HepG2 (cell line): ENCODE measurements at regions not wholly inside any gene's neighbourhood (a gene's known extent, or its start where the extent isn't known, plus 50 kb on each side); places are given as distances from the start of the nearest gene placed in this dataset.

Source experiments
- ATAC-seq: fragments of 200-7000 bp; cut with Tn5 transposase; 3 replicates; pipeline ENCODE4 v1.9.1; 2020; ENCODE audit warnings: mild to moderate bottlenecking, moderate library complexity
- BruUV-seq: library from RNA; stranded (reverse); fragments of 400-500 nt; replicated peaks from 2 replicates; lab custom pipeline; 2021; lab: Mats Ljungman, UMichigan
- CTCF ChIA-PET: fragments of 300-600 bp; formaldehyde crosslinking; extraction: SDS; loops from one replicate; lab custom pipeline; 2021; ENCODE audit warnings: low total read pairs, inconsistent platforms, low intra/inter-chr PET ratio; lab: Yijun Ruan, JAX
- POLR2A ChIA-PET: fragments of 350-600 bp; sonication (Branson Sonifier 250); formaldehyde crosslinking; loops from one replicate; lab custom pipeline; 2020; ENCODE audit warnings: antibody characterized with exemption, inconsistent platforms; lab: Yijun Ruan, JAX
- DNase-seq: peaks from one replicate; pipeline ENCODE4 v3.0.0-alpha.2; 2015; ENCODE audit warnings: low spot score
- FAIRE-seq: peaks from 3 replicates; lab custom pipeline; 2011; peaks lifted over from hg19 to GRCh38; lab: Jason Lieb, UNC
- H2AFZ ChIP-seq: one replicate; pipeline ENCODE4 v1.6.1; 2011; ENCODE audit warnings: low read length, inconsistent platforms
- H3K27ac ChIP-seq: fragments of 300-600 bp; 3 replicates; pipeline ENCODE4 v1.8.0; 2011; ENCODE audit warnings: mixed run types, mild to moderate bottlenecking, mixed read lengths, low read length, inconsistent platforms; ENCODE audit not compliant: insufficient read depth; ENCODE audit errors: extremely low read length
- H3K27me3 ChIP-seq, 2 experiments: fragments of 200-600 bp in 1 of 2; 2 replicates in 1 of 2; 3 replicates in 1 of 2; pipeline versions ENCODE4 v1.6.0 to v1.8.0; 2011; ENCODE audit warnings: low read length in 2 of 2, mild to moderate bottlenecking in 2 of 2, moderate library complexity in 2 of 2, inconsistent platforms in 1 of 2; ENCODE audit not compliant: insufficient read depth in 2 of 2, control insufficient read depth in 1 of 2
- H3K36me3 ChIP-seq, 2 experiments: fragments of 200-600 bp in 1 of 2; replicated peaks in 1 of 2; 2 replicates in 1 of 2; 3 replicates in 1 of 2; pipeline versions ENCODE4 v1.5.1 to v1.8.0; 2011; ENCODE audit warnings: low read length in 2 of 2, inconsistent platforms in 1 of 2; ENCODE audit not compliant: insufficient read depth in 2 of 2, control insufficient read depth in 1 of 2
- H3K4me1 ChIP-seq: 2 replicates; pipeline ENCODE4 v1.5.1; 2012; ENCODE audit warnings: low read length, inconsistent platforms; ENCODE audit not compliant: insufficient read depth
- H3K4me2 ChIP-seq: 2 replicates; pipeline ENCODE4 v1.6.0; 2011; ENCODE audit warnings: low read depth, low read length, inconsistent platforms
- H3K4me3 ChIP-seq, 3 experiments: fragments of 200-600 bp in 1 of 3; sonication (generic), shearing (Covaris generic) in 1 of 3; replicated peaks in 1 of 3; 2 replicates each; pipeline ENCODE4 v1.5.1; 2011 to 2016; ENCODE audit warnings: low read length in 3 of 3, inconsistent platforms in 2 of 3, low read depth in 2 of 3, mild to moderate bottlenecking in 2 of 3, control low read depth in 1 of 3, mixed read lengths in 1 of 3; ENCODE audit not compliant: insufficient read depth in 1 of 3
- H3K79me2 ChIP-seq: one replicate; pipeline ENCODE4 v1.6.1; 2011; ENCODE audit warnings: low read length, inconsistent platforms; ENCODE audit not compliant: insufficient read depth
- H3K9ac ChIP-seq: 2 replicates; pipeline ENCODE4 v1.6.0; 2011; ENCODE audit warnings: mild to moderate bottlenecking, low read depth, low read length, inconsistent platforms; ENCODE audit not compliant: insufficient read depth
- H3K9me3 ChIP-seq: 2 replicates; pipeline ENCODE4 v1.5.1; 2012; ENCODE audit warnings: mild to moderate bottlenecking, low read length
- H4K20me1 ChIP-seq: 2 replicates; pipeline ENCODE4 v1.6.0; 2011; ENCODE audit warnings: inconsistent platforms, mild to moderate bottlenecking, low read length, moderate library complexity; ENCODE audit not compliant: insufficient read depth
- AKAP8 ChIP-seq: sonication (generic); formaldehyde crosslinking; IDR thresholded peaks from 2 replicates; pipeline ENCODE4 v1.5.1; 2020; ENCODE audit warnings: mild to moderate bottlenecking, missing genetic modification reagents
- CREM ChIP-seq, 2 experiments: sonication (generic) in 1 of 2; formaldehyde crosslinking in 1 of 2; IDR thresholded peaks; 2 replicates each; pipeline versions ENCODE4 v1.4.0 to v1.6.1; 2016 to 2020; ENCODE audit warnings: antibody characterized with exemption in 1 of 2, mild to moderate bottlenecking in 1 of 2, missing genetic modification reagents in 1 of 2
- GTF2F1 ChIP-seq: fragments of 150-350 bp; IDR thresholded peaks from 2 replicates; pipeline ENCODE4 v1.6.1; 2014; ENCODE audit warnings: low read length
- HNRNPUL1 ChIP-seq: fragments of 200-400 bp; formaldehyde crosslinking; IDR thresholded peaks from 2 replicates; pipeline ENCODE4 v1.6.1; 2017; ENCODE audit warnings: low read depth, mild to moderate bottlenecking, low read length, moderate library complexity
- NCOA1 ChIP-seq: sonication (generic); formaldehyde crosslinking; IDR thresholded peaks from 2 replicates; pipeline ENCODE4 v1.9.0; 2021; ENCODE audit warnings: missing genetic modification reagents
- RELA ChIP-seq: sonication (generic); formaldehyde crosslinking; IDR thresholded peaks from 2 replicates; pipeline ENCODE4 v1.4.0; 2020; ENCODE audit warnings: missing genetic modification reagents
- RFXANK ChIP-seq: IDR thresholded peaks from 2 replicates; pipeline ENCODE4 v1.6.1; 2016
- SRY ChIP-seq: sonication (generic); formaldehyde crosslinking; IDR thresholded peaks from 2 replicates; pipeline ENCODE4 v1.8.0; 2022; ENCODE audit warnings: mild to moderate bottlenecking, missing genetic modification reagents
- ZBTB8A ChIP-seq: sonication (generic); formaldehyde crosslinking; IDR thresholded peaks from 2 replicates; pipeline ENCODE4 v1.4.0; 2020; ENCODE audit warnings: mild to moderate bottlenecking, low read depth, missing genetic modification reagents, borderline replicate concordance
- ZNF879 ChIP-seq: sonication (generic); formaldehyde crosslinking; IDR thresholded peaks from 2 replicates; pipeline ENCODE4 v1.8.1; 2023; ENCODE audit warnings: missing genetic modification reagents
- WGBS: methylation state at CpG from one replicate; pipeline ENCODE4 v1.1.6; 2017; ENCODE audit warnings: low lambda C conversion rate; 5-methylcytosine and 5-hydroxymethylcytosine counted together
- in situ Hi-C: cut with HindIII; loops from 2 replicates; pipeline ENCODE4 v1.10.0; 2017; ENCODE audit warnings: low pct_unique_long_range_greater_than_20kb; ENCODE audit not compliant: extremely low pct_ligation_motif_present
- intact Hi-C: fragments of 100-400 bp; cut with micrococcal nuclease; formaldehyde crosslinking; loops from one replicate; pipeline ENCODE4 v1.10.0; 2022; ENCODE audit not compliant: unreplicated experiment
- TF ChIP-seq, protein P1 (sequence below), 2 experiments: fragments of 450-650 bp in 1 of 2; sonication (generic) in 1 of 2; formaldehyde crosslinking; IDR thresholded peaks; 2 replicates each; pipeline versions ENCODE4 v1.5.0 to v1.8.0; 2020 to 2022; ENCODE audit warnings: mild to moderate bottlenecking in 1 of 2, missing genetic modification reagents in 1 of 2
- TF ChIP-seq, protein P2 (sequence below): sonication (generic); formaldehyde crosslinking; IDR thresholded peaks from 2 replicates; pipeline ENCODE4 v1.4.0; 2020; ENCODE audit warnings: mild to moderate bottlenecking, missing genetic modification reagents
- TF ChIP-seq, protein P3 (sequence below): sonication (generic); formaldehyde crosslinking; IDR thresholded peaks from 2 replicates; pipeline ENCODE4 v1.5.1; 2020; ENCODE audit warnings: mild to moderate bottlenecking, missing genetic modification reagents

DNA sequence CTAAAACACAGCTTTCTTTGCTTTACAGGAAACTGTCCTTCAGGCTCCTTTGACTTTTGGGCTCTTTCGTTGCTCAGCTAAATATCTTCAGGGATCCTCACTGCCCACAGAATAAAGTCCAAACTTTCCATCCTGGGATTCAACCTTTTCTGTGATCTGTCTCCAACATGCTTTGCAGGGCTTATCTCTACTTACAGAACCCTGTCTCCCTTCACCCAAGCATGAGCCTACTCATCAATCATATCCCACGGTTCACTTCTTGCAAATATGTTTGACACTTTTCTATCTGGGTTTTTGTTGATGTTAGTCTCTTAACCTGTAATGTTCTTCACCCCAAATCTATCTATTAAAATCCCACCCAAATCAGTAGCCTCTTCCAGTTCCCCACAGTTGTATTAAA is 93.5 kb upstream of the ADRA1D start:
- Histone ChIP-seq H4K20me1 (no peaks in the 10 kb centered on the region), H3K79me2 (no peaks in the 10 kb centered on the region), H3K36me3 (no peaks in the 10 kb centered on the region), H2AFZ (no peak overlapping the region), H3K4me3 (no peak overlapping the region), H3K27ac (no peak overlapping the region), H3K9ac (no peak overlapping the region), H3K4me2 (no peak overlapping the region), H3K27me3 (peaks cover 0 to 3% of the 10 kb centered on the region in 2 experiments; a peak in 2 of 5 replicates), H3K4me1 (no peaks in the 10 kb centered on the region), H3K9me3 (no peaks in the 10 kb centered on the region)
- intact Hi-C loops: no loop called here
- in situ Hi-C loops: no loop called here
- POLR2A ChIA-PET: no interaction called here
- FAIRE-seq (no peak), DNase-seq (no peak), ATAC-seq (no peak)
- BruUV-seq: no TSS peak
- CTCF ChIA-PET: no interaction called here
- 7% methylated on average over 2 of the region's 2 CpGs for WGBS
- TF ChIP-seq AKAP8 (CRISPR knock-in tag): no peak
- TF ChIP-seq CREM (IDR thresholded peaks at IDR 0.05): no peak
- no peak for TF ChIP-seq CREM (CRISPR knock-in tag; IDR thresholded peaks at IDR 0.05)
- TF ChIP-seq, protein P1, sequence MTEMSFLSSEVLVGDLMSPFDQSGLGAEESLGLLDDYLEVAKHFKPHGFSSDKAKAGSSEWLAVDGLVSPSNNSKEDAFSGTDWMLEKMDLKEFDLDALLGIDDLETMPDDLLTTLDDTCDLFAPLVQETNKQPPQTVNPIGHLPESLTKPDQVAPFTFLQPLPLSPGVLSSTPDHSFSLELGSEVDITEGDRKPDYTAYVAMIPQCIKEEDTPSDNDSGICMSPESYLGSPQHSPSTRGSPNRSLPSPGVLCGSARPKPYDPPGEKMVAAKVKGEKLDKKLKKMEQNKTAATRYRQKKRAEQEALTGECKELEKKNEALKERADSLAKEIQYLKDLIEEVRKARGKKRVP (CRISPR knock-in tag; IDR thresholded peaks at IDR 0.05): no peak
- TF ChIP-seq ZNF879 (CRISPR knock-in tag): no peak
- no peak for TF ChIP-seq GTF2F1
- no peak for TF ChIP-seq ZBTB8A (CRISPR knock-in tag)
- TF ChIP-seq SRY (CRISPR knock-in tag): no peak

DNA sequence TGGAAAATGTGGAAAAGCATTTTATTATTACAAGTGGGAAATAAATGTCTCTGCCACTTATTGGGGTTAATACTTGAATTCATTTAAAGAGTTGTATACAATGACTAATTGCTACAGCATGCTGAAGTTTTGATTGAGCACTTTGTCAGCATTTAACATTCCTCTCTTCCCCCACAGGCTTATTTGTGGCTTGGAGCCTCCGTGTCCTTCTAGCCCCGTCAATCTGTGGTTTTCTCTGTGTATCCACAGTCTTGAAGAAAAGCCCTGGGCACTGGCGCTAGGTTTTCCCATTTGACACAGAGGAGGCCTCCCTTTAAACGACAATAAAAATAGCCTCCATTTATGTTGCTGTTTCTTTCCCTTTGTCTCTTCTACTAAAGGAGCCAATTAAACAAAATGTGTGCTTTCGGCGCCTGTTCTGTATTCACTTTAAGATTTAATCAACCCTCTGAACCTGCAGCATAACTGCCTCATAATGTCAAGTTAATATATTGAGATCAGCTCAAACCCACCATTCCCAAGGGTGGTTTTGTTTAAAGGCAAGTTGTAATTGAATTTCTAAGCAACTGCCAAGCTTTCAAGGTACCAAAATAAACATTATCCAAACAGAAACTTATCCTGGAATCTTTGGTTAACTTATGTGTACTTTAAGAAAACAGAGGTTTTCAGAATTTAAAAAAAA is 92.9 kb upstream of the ADRA1D start:
- no peak for FAIRE-seq
- H2AFZ ChIP-seq: no peak overlapping the region
- TF ChIP-seq RFXANK (CRISPR knock-in tag): no peak
- no peak for TF ChIP-seq HNRNPUL1
- TF ChIP-seq RELA: no peak
- TF ChIP-seq, protein P2, sequence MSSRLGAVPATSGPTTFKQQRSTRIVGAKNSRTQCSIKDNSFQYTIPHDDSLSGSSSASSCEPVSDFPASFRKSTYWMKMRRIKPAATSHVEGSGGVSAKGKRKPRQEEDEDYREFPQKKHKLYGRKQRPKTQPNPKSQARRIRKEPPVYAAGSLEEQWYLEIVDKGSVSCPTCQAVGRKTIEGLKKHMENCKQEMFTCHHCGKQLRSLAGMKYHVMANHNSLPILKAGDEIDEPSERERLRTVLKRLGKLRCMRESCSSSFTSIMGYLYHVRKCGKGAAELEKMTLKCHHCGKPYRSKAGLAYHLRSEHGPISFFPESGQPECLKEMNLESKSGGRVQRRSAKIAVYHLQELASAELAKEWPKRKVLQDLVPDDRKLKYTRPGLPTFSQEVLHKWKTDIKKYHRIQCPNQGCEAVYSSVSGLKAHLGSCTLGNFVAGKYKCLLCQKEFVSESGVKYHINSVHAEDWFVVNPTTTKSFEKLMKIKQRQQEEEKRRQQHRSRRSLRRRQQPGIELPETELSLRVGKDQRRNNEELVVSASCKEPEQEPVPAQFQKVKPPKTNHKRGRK (CRISPR knock-in tag): no peak
- TF ChIP-seq, protein P3, sequence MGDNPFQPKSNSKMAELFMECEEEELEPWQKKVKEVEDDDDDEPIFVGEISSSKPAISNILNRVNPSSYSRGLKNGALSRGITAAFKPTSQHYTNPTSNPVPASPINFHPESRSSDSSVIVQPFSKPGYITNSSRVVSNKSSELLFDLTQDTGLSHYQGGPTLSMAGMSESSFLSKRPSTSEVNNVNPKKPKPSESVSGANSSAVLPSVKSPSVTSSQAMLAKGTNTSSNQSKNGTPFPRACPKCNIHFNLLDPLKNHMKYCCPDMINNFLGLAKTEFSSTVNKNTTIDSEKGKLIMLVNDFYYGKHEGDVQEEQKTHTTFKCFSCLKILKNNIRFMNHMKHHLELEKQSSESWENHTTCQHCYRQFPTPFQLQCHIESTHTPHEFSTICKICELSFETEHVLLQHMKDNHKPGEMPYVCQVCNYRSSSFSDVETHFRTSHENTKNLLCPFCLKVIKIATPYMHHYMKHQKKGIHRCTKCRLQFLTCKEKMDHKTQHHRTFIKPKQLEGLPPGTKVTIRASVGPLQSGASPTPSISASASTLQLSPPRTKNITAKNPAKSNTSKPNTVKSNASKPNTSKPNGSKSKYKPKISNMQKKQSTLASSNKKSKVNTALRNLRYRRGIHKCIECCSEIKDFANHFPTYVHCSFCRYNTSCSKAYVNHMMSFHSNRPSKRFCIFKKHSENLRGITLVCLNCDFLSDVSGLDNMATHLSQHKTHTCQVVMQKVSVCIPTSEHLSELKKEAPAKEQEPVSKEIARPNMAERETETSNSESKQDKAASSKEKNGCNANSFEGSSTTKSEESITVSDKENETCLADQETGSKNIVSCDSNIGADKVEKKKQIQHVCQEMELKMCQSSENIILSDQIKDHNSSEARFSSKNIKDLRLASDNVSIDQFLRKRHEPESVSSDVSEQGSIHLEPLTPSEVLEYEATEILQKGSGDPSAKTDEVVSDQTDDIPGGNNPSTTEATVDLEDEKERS (CRISPR knock-in tag): no peak
- no peak for TF ChIP-seq NCOA1 (CRISPR knock-in tag)

More for the DNA sequence above, 92.9 kb upstream of the ADRA1D start:
- ChIA-PET POLR2A (no interaction called here), CTCF (no interaction called here)
- H3K36me3 ChIP-seq: no peaks in the 10 kb centered on the region
- intact Hi-C loops (no loop called here), in situ Hi-C loops (no loop called here)
- H3K79me2 ChIP-seq: no peaks in the 10 kb centered on the region
- WGBS: 54% methylated on average over 6 of the region's 6 CpGs
- H3K4me2 ChIP-seq: no peak overlapping the region
- ATAC-seq: no peak
- no peak overlapping the region for H3K4me3 ChIP-seq
- no peak for DNase-seq
- H4K20me1 ChIP-seq: no peaks in the 10 kb centered on the region
- no peaks in the 10 kb centered on the region for H3K4me1 ChIP-seq
- no TSS peak for BruUV-seq
- no peak overlapping the region for H3K27ac ChIP-seq
- H3K9me3 ChIP-seq: no peaks in the 10 kb centered on the region
- peaks cover 0 to 5% of the 10 kb centered on the region in 2 experiments; a peak in 4 of 5 replicates for H3K27me3 ChIP-seq
- no peak overlapping the region for H3K9ac ChIP-seq
